CD4-positive, alpha-beta T cell treated with Interleukin-12 subunit alpha and Interleukin-12 subunit beta, for 1 hour (primary cell): ENCODE measurements at regions not wholly inside any gene's neighbourhood (a gene's known extent, or its start where the extent isn't known, plus 50 kb on each side); places are given as distances from the start of the nearest gene placed in this dataset.
"Not testable (repeated sequence)": the region's sequence is repeated elsewhere in the genome, so short reads cannot be mapped to it uniquely, and the experiment has no call there.

Source experiments
- DNase-seq: peaks from one replicate; pipeline ENCODE4 v3.0.0-alpha.2; 2020

DNA sequence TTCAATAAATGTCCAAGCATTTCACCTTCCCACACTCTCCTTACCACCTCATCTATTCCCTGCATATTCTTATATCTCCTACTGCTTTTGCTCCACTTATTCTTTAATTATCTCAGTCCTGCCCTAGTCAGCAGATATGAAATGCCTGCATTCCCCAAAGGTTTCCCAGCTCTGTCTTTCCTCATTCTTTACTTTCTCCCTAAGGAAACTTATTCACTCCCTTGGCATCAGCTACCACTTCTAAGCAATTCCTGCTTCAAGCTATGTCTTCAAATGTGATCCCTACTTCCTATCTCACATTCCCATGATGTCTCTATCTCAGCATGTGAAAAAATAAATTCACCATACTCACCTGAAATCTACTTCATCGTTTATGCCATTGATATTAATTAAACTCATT lies 111.8 kb downstream of the CAPZA3 start:
- DNase-seq: no peak

DNA sequence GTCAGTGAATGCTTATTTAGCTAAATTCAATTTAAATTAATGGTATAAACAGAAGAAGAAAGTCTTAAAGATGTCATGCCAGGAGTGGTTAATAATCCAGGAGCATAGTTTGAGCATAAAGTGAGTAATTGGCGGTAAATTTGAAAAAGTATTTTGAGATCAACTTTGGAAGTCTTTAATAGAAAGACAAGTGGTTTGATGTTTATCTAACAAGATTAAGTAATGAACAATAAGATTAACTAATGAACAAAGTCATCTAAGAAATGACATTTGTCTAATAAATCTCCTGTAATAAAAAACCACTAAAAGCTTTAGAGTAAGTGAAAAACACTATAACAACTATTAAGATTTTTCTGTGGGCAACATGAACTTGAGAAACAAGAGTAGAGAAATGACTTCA lies 112.8 kb downstream of the CAPZA3 start:
- no peak for DNase-seq

DNA sequence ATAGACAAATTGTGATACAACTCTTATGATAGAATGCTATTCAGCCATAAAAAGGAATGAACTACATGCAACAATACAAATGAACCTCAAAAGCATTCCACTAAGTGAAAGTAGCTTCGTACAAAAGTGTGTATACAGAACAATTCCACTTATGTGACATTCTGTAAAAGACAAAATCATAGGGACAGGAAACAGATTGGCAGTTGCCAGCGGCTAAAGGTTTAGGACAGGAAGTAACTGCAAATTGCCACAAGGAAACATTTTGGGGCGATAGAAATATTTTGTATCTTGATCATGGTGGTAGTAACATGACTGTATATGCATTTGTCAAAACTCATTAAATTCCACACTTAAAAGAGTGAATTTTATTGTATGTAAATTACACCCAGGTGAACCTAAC lies 113.4 kb downstream of the CAPZA3 start:
- DNase-seq: no peak

DNA sequence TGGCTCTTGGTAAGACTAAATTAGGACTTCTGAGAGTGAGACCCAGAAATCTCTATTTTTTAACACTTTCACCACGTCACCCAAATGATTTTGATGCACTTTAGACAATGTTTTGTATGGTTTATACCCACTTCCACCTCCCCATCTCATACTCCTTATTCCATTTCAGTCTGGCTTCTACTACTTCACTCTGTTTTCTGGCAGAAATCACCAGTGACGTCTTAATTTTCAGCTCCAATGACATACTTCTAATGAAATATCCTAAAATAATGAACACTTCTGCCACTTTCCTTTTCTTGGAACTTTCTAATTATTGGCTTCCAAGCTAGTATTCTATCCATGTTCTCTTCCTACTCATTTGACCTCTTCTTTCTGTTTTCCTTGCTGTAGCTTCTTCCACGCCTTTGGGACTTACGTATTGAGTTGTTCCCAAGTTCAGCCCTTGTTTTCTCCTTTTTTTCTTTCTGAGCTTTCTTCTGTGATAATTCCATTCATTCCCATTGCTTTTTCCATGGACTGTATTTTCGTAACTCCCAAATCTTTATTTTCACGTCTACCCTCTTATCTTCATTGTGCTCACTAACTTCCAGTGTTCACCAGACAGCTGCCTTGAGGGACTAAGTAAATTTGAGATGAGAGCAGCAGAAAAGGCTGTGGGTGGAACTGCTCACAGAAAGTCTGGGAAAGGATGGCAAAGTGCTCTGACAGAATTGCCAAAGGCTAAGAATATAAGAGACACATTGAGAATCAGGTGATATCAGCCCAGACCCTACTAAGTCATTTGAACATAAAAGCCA lies 115.8 kb downstream of the CAPZA3 start:
- DNase-seq: no peak

DNA sequence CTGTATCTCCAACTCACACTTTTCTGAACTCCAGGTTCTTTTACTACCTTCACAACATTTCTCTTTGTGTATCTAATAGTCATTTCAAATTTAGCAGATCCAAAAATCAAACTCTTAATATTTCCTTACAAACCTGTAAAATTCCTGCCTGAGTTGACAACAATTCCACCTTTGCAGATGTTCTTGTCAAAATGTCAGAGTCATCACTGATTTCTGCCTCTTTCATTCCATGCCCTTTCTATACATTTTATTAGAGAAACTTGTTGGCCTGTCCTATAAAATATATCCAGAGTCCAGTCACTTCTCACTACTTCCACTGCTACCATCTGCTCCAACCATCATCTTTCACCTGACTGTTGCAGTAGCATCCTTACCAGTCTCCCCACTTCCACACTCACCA lies 119.7 kb downstream of the CAPZA3 start:
- DNase-seq: no peak

DNA sequence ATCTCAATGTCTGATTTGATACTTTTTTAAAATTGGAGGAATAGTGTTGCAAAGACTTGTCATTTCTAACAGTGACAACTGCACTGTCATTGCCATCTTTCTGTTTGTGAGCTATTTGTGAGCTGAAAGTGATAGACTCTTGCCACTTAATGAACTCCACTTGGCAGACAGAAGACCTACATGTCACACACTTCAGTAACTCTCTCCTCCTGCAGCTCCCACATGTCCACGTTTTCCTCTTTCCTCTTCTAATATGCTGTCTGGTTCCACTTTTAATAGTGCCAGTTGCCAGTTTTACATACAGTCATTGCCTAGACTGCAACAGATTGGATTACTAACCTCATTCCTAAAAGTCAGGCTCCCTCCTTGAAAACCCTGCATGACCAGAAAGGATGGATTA lies 121.5 kb downstream of the CAPZA3 start:
- DNase-seq: no peak

DNA sequence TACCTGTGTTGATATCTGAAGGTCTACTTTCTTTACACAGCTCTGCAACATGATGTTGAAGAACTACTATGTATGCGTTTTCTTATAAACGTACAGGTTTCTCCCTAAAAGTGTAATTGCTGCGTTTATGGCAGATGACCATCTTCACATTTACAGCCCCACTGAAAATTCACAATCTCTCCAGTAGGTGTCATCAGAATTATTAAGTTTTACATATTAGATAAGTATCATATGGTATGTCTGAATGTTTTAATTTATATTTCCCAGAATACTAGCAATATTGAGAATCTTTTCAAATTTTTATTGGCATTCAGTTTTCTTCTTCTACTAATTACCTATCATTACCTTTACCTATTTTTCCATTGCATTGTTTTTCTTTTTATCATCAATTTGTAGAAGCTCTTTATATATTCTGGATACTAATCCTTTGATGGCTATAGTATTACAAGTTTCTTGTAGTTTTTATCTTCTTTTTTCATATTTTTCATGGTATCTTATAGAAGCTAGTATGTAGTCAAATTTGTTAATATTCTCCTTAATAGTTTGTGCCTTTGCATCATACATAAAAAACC lies 123.5 kb downstream of the CAPZA3 start:
- DNase-seq: peak; percentile 5

DNA sequence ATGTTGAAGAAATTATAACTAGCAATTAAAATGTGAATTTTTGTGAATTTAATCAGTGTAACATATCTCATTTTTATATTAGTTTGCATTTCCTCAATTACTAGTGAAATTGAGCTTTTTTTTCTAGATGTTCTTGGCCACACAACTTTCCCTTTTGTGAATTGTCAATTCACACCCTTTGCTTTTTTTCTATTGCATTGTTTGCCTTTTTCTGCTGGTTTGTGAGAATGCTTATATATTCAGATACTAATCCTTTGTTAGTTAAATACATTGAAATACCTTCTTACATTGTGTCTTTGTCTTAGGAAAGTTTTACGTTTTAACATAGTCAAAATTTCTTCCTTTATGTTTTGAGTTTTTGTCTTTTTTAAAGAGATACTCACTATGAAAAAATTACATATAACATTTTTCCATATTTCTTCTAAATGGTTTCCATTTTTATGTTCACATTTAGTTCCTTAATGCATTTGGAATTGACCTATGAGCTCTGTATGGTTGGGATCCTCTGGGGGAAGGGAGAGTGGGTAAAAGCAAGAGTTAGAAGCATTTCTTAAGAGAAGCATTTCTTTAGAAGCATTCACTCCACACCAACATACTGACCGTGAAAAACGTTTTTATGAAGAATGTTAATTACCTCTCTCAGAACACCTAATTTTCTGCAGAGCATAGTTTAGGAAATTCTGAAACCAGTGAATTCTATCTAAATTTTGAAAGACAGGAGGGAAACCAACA lies 126.0 kb downstream of the CAPZA3 start:
- no peak for DNase-seq

DNA sequence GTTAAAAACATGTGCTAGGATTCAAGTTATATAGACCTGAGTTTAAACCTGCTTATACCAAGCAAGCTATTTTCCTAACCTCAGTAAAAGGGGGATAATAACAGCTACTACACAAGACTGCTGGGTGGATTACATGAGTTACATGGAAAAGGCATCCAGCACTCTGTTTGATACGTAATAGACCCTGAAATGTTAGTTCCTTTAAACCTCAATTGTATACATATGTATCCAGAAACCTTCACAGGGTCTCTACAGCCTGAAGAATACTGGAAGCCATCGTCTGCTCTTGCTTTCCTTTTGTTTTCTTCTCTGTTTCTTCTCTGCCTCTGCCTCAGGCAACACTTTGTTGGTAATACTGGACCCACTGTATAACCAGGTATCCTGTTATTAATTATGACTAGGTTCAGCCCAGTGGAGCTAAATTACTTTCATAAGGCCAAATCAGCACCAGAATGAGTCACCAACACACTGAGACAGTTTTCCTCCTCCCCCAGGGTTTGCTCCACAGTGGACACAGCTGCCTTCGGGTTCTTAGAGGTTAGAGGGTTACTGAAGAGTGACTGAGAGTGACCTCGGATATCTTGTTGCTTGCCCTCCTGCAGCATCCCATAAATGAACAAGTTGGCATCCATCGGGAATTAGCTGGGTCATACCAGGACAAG lies 127.1 kb downstream of the CAPZA3 start:
- no peak for DNase-seq

DNA sequence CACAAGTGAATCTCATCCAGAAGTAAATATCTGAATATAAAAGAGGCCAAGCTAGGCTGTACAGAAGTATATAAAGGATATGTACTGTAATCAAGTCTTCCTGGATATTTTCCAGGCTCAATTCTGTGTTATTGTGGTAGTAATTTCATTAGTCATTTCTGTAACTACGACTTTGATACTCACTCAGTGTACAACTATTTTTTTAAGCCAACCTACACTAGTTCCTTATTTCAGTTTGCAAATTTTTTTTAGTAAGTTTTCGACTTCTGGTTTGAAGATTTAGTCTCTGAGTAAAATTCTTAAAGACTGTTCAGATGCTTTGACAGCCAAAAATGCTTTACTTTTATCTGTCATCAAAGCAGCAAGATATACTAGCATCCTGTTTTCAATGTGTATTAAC lies 130.8 kb downstream of the CAPZA3 start:
- no peak for DNase-seq

DNA sequence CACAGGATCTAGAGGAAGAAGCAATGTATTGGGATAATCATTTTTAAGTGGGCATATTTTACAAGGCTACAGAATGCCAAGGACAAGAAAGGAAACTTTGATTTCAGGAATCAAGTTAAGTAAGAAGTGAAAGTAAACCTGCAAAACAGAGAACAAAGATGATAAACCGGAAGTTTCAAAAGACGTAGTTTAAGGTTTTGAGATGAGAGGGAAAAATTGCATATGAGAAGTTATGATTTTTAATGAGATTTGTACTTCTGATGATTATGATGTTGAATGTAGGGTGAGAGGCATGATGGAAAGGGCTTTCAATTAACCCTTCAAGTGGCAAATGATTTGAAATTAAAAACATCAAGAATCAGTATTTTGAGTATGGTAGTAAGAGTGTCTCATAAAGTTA lies 134.9 kb downstream of the CAPZA3 start:
- no peak for DNase-seq

DNA sequence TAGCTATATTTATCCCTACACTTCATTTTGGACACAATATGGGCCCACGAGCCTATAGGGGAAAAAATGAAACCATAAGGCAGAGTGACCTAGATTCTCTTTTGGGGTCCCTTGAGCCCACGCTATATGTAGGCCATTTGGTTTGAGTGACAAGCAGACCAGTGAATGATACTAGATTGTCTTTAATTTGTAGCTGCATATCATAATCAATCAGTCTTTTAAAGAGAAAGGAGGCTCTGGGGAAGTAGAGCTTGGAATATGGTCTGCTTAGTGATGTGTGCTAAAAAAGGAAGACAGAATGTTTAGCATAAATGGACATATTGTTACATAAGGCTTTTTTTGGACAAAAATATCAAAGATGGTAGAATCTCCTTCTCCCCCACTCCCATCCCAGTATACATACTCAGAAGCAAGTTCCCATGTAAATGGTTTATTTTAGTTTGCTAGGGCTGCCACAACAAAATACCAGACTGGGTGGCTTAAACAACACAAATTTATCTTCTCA lies 140.8 kb downstream of the CAPZA3 start:
- DNase-seq: no peak

DNA sequence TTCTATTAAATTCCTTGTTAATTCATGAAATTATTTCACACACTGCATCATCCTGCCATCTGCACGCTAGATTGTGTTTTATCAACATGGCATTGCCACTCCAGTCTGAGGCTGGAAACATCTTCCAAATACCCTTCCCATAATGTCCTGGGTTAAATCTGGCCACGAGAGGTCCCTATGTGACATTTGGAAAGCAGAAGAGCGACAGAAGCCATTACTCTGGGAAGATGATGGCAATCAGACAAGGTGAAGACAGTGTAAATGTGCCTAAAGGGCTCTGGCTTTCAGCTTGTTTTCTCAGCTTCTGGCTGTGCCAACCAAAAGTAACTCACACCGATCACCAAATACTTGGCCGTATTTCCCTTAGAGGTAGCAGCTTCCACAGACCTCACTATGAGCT lies 144.8 kb downstream of the CAPZA3 start:
- DNase-seq: no peak

DNA sequence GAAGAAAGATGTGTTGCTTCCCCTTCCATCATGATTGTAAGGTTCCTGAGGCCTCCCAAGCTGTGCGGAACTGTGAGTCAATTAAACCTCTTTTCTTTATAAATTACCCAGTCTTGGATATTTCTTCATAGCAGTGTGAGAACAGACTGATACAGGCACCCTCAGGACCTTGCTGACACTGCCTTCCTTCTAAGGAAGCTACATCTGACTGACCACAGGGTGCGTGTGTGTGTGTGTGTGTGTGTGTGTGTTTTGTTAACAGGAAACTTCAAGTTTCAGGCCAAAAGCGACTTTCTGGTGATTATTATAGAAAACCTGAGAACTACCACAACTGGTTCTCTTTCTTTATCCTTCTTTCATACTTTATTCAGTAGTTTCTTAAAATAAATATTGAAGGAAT lies 149.0 kb downstream of the CAPZA3 start:
- no peak for DNase-seq

DNA sequence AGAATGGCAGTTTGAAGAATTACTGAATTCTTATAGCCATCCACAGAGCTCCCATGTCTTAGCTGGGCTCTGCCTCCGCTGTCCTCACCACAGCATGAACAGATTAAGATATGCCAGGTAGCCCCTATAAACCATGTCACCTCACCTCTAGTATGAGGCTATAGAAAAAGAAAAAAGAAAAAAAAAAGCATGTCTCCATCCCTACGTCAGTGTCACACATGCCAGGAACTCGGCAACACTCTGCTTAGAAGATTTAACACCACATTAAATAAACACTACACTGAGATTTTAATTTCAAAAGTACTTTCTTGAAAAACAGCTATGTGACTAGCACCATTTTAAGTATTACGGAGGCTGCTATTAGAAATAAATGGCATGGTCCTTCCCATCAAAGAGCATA lies 149.4 kb downstream of the CAPZA3 start:
- no peak for DNase-seq

DNA sequence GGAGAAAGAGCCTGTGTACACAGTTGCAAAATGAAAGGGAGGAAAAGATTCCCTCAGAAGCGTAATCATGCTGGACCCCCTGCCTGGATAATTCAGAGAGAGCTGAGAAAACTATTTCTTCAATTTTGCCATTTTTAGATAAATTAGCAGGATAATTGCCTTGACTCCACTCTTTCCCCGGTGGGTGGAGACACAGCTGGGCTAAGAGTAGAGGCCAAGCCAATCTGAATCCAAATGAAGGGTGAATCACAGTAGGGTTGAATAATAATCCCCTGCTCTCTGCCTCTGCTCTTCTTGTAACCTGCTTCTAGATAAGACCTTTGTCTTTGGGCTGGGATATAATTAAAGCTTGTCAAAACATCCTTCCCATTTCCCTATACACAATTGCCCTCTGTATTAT lies 150.1 kb downstream of the CAPZA3 start:
- no peak for DNase-seq

DNA sequence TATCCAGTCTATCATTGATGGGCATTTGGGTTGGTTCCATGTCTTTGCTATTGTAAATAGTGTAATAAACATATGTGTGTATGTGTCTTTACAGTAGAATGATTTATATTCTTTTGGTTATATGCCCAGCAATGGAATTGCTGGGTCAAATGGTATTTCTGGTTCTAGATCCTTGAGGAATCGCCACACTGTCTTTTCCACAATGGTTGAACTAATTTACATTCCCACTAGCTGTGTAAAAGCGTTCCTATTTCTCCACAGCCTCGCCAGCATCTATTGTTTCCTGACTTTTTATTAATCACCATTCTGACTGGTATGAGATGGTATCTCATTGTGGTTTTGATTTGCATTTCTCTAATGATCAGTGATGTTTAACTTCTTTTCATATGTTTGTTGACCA lies 152.7 kb downstream of the CAPZA3 start:
- DNase-seq: not testable (repeated sequence)

DNA sequence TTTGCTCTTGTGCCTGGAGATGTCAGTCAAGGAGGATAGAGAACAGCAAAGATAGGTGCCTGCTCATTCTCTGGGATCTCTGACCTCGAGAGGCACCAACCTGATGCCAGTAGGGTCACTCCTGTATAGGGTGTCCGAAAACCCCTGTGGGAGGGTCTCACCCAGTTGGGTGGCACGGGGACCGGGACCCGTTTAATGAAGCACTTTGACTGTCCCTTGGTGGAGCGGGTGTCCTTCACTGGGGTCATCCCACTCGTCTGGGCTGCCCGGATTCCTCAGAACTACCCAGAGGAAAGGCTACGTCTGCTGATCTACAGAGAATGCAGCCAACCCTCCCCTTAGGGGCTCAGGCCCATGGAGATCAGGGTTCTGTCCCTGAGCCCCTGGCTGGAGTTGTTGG lies 157.6 kb downstream of the CAPZA3 start:
- DNase-seq: no peak

DNA sequence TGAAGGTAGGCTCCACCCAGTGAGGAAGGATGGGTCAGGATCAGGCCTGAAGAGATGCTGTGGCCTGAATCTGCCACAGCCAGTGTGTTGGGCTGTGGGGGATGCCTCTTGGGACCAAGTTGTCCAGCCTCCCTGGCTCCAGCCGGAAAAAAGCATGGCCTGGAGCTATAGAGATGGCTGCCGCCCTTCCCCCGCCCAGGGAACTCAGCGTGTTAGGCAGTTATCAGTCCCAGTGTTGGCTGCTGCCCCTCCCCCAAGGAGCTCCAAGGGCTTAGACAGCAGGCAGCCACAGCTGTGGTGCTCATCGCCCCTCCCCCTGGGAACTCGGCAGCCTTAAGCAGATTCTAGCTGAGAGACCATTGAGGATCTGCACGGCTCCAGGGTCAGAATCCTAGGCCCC lies 158.0 kb downstream of the CAPZA3 start:
- no peak for DNase-seq

DNA sequence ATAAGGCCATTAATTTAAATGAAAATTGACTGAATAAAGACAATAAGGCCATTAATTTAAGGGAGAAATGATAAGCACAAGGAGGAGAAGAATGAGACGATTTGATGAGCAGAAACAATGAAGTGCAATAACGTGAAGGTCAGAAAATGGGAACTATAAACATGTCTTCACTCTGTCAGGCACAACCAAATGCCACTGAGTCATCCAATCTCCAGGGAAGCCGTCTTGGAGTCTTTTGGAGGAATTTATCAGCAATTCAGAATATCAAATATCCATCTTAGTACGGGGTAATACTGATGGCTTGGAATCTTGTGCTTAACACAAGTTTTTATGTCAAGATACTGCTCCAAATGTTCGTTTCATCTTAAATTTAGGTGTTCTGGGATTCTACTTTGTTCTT lies 159.9 kb downstream of the CAPZA3 start:
- no peak for DNase-seq

DNA sequence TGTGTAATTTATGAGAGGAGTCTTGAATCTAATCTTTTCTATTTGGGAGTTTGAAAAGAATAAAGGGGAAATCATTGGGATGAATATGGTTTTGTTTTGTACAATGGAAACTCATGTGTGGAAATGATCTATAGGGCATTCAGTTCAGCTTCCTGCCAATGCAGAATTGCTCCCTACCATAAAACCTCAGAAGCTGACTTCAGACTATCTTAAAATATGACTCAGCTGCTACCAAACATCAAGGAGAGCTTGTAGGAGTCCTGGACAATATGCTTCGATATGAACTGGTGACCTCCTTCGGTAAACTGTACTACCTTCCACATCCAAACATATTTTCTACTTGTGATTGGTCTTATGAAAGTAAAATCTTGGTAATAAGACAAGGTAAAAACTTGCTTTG lies 160.6 kb downstream of the CAPZA3 start:
- no peak for DNase-seq

DNA sequence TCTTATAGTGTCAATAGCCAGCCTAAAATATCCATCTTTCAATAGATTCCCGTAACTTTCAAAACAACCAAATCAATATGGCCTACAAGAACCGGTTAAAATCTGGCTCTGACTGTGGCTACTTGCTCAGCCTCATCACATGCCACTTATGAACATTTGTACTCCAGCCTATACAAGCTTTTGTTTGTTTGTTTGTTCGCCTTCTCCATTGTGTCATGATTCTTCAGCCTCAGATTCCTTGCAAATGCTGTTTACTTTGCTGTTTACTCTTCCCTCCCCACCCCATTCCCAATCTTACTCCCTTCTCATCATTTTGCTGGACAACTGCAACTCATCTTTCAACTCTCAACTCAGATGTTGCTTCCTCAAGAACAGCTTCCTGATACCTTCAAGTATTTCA lies 161.2 kb downstream of the CAPZA3 start:
- DNase-seq: no peak

DNA sequence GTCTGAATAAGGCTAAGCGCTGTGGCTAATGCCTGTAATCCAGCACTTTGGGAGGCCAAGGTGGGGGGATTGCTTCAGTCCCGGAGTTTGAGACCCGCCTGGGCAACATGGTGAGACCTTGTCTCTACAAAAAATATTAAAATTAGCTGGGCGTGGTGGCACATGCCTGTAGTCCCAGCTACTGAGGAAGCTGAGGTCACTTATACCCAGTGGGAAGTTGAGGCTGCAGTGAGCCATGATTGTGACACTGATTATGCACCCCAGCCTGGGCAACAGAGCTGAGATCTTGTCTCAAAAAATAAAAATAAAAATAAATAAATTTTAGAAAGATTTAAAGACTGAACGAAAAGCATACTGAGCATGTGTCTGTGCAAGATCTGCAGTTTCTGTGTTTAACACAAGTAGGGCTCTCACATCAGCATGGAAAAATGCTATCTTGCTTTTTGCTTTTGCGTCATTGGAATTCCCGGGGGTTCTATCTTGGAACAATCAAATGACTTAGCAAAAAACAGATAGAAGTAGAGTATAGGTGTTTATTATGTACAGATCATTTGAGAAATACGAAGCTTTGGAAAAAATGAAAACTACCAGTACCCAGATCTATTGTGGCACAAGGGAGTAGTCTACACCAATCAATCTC lies 161.9 kb downstream of the CAPZA3 start:
- DNase-seq: no peak
